ENCODE measurements at regions not wholly inside any gene's neighbourhood (a gene's known extent, or its start where the extent isn't known, plus 50 kb on each side); places are given as distances from the start of the nearest gene placed in this dataset.

GRCh38 chr9:16248822-16249221 lies 621.6 kb downstream of the BNC2 start:
- TF ChIP-seq CTCF (IDR thresholded peaks at IDR 0.05) (no peak), POLR2A (IDR thresholded peaks at IDR 0.05) (no peak)

Data from right lobe of liver (tissue), 4 donors.